ENCODE measurements at regions not wholly inside any gene's neighbourhood (a gene's known extent, or its start where the extent isn't known, plus 50 kb on each side); places are given as distances from the start of the nearest gene placed in this dataset.

- intact Hi-C loops (cut with DNase I; ENCODE audit: low total_unique reads) (no loop called here), in situ Hi-C loops (cut with MboI; ENCODE audit: low sequenced_read_pairs in 4 of 4) (no loop called here)
- TF ChIP-seq POLR2A (IDR thresholded peaks at IDR 0.05), result no peak
- TF ChIP-seq CTCF (IDR thresholded peaks at IDR 0.05 in 4 of 5, conservative IDR thresholded peaks at IDR 0.05 in 1 of 5), result no peak
- ATAC-seq (no peak), DNase-seq (no peak)
- Histone ChIP-seq H3K27me3 (no peaks in the 10 kb centered on the region), H3K9me3 (no peaks in the 10 kb centered on the region), H3K4me1 (no peaks in the 10 kb centered on the region), H3K36me3 (no peaks in the 10 kb centered on the region), H3K27ac (no peak overlapping the region), H3K4me3 (no peak overlapping the region)
These were observed 85.3 kb upstream of the HK2 start for GRCh38 chr2:74748665-74749064.

GRCh38 chr2:74749432-74749831 is 84.5 kb upstream of the HK2 start:
- DNase-seq (no peak), ATAC-seq (no peak)
- in situ Hi-C loops (cut with MboI; ENCODE audit: low sequenced_read_pairs in 4 of 4), result no loop called here

GRCh38 chr2:74751981-74752851 is 81.7 kb upstream of the HK2 start:
- intact Hi-C loops (cut with DNase I; ENCODE audit: low total_unique reads), result no loop called here
- in situ Hi-C loops (cut with MboI; ENCODE audit: low sequenced_read_pairs in 4 of 4), result no loop called here
- H3K36me3 ChIP-seq, result no peaks in the 10 kb centered on the region
- H3K27ac ChIP-seq, result no peak overlapping the region
- H3K4me1 ChIP-seq, result no peaks in the 10 kb centered on the region
- H3K9me3 ChIP-seq, result no peaks in the 10 kb centered on the region
- ATAC-seq (no peak), DNase-seq (no peak)
- TF ChIP-seq POLR2A (IDR thresholded peaks at IDR 0.05) (no peak), CTCF (IDR thresholded peaks at IDR 0.05 in 4 of 5, conservative IDR thresholded peaks at IDR 0.05 in 1 of 5) (no peak)
- no peak overlapping the region for H3K4me3 ChIP-seq
- H3K27me3 ChIP-seq, result no peaks in the 10 kb centered on the region

More at GRCh38 chr2:74749432-74749831, 84.5 kb upstream of the HK2 start:
- H3K27ac ChIP-seq, result no peak overlapping the region
- no peaks in the 10 kb centered on the region for H3K36me3 ChIP-seq
- H3K27me3 ChIP-seq, result no peaks in the 10 kb centered on the region
- H3K4me3 ChIP-seq, result no peak overlapping the region
- no peaks in the 10 kb centered on the region for H3K4me1 ChIP-seq
- intact Hi-C loops (cut with DNase I; ENCODE audit: low total_unique reads), result no loop called here
- no peaks in the 10 kb centered on the region for H3K9me3 ChIP-seq
- TF ChIP-seq POLR2A (IDR thresholded peaks at IDR 0.05) (no peak), CTCF (IDR thresholded peaks at IDR 0.05 in 4 of 5, conservative IDR thresholded peaks at IDR 0.05 in 1 of 5) (no peak)

- H3K27me3 ChIP-seq, result no peaks in the 10 kb centered on the region
- intact Hi-C loops (cut with DNase I; ENCODE audit: low total_unique reads) (no loop called here), in situ Hi-C loops (cut with MboI; ENCODE audit: low sequenced_read_pairs in 4 of 4) (no loop called here)
- no peak for DNase-seq
- no peaks in the 10 kb centered on the region for H3K9me3 ChIP-seq
- TF ChIP-seq CTCF (IDR thresholded peaks at IDR 0.05 in 4 of 5, conservative IDR thresholded peaks at IDR 0.05 in 1 of 5) (no peak), POLR2A (IDR thresholded peaks at IDR 0.05) (no peak)
- no peaks in the 10 kb centered on the region for H3K36me3 ChIP-seq
- H3K4me3 ChIP-seq, result no peak overlapping the region
- H3K4me1 ChIP-seq, result no peaks in the 10 kb centered on the region
- ATAC-seq, result no peak
- H3K27ac ChIP-seq, result no peak overlapping the region
These were observed 78.5 kb upstream of the HK2 start for GRCh38 chr2:74755386-74755785.

Measured in gastrocnemius medialis (tissue), 4 donors.